ENCODE measurements at regions not wholly inside any gene's neighbourhood (a gene's known extent, or its start where the extent isn't known, plus 50 kb on each side); places are given as distances from the start of the nearest gene placed in this dataset.

GRCh38 chr4:25986807-25987206 is 72.8 kb downstream of the SMIM20 start:
- TF ChIP-seq POLR2A (IDR thresholded peaks at IDR 0.05): no peak
- TF ChIP-seq, protein P1, sequence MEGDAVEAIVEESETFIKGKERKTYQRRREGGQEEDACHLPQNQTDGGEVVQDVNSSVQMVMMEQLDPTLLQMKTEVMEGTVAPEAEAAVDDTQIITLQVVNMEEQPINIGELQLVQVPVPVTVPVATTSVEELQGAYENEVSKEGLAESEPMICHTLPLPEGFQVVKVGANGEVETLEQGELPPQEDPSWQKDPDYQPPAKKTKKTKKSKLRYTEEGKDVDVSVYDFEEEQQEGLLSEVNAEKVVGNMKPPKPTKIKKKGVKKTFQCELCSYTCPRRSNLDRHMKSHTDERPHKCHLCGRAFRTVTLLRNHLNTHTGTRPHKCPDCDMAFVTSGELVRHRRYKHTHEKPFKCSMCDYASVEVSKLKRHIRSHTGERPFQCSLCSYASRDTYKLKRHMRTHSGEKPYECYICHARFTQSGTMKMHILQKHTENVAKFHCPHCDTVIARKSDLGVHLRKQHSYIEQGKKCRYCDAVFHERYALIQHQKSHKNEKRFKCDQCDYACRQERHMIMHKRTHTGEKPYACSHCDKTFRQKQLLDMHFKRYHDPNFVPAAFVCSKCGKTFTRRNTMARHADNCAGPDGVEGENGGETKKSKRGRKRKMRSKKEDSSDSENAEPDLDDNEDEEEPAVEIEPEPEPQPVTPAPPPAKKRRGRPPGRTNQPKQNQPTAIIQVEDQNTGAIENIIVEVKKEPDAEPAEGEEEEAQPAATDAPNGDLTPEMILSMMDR (IDR thresholded peaks at IDR 0.05): no peak
